IMR-90 (cell line): ENCODE measurements at regions not wholly inside any gene's neighbourhood (a gene's known extent, or its start where the extent isn't known, plus 50 kb on each side); places are given as distances from the start of the nearest gene placed in this dataset.

ENCODE experiments used
- CEBPB ChIP-seq: IDR thresholded peaks from 2 replicates; pipeline ENCODE4 v1.6.1; 2012; ENCODE audit warnings: low read depth, low read length, improper control_type of control experiment
- CTCF ChIP-seq: conservative IDR thresholded peaks from 2 replicates; pipeline ENCODE4 v1.5.1; 2012; ENCODE audit warnings: mild to moderate bottlenecking, low read depth, low read length, improper control_type of control experiment
- FOS ChIP-seq: fragments of 150-350 bp; IDR thresholded peaks from 2 replicates; pipeline ENCODE4 v1.6.1; 2016; ENCODE audit warnings: low read depth, low read length
- MAZ ChIP-seq: IDR thresholded peaks from 2 replicates; pipeline ENCODE4 v1.6.1; 2012; ENCODE audit warnings: low read depth, mild to moderate bottlenecking, low read length, improper control_type of control experiment, moderate library complexity, borderline replicate concordance
- MXI1 ChIP-seq: IDR thresholded peaks from 2 replicates; pipeline ENCODE4 v1.6.1; 2012; ENCODE audit warnings: low read depth, mild to moderate bottlenecking, low read length, moderate library complexity, borderline replicate concordance
- NFE2L2 ChIP-seq: fragments of 150-350 bp; IDR thresholded peaks from 2 replicates; pipeline ENCODE4 v1.6.1; 2016; ENCODE audit warnings: low read depth, mild to moderate bottlenecking, low read length
- POLR2A ChIP-seq: IDR thresholded peaks from 2 replicates; pipeline ENCODE4 v1.6.1; 2012; ENCODE audit warnings: mild to moderate bottlenecking, low read depth, low read length
- RAD21 ChIP-seq: IDR thresholded peaks from 2 replicates; pipeline ENCODE4 v1.6.1; 2012; ENCODE audit warnings: low read length, improper control_type of control experiment
- RCOR1 ChIP-seq: IDR thresholded peaks from 2 replicates; pipeline ENCODE4 v1.6.1; 2012; ENCODE audit warnings: mild to moderate bottlenecking, low read length, improper control_type of control experiment; ENCODE audit not compliant: insufficient replicate concordance
- RFX5 ChIP-seq: IDR thresholded peaks from 2 replicates; pipeline ENCODE4 v1.8.0; 2012; ENCODE audit warnings: low read depth, mild to moderate bottlenecking, low read length, moderate library complexity
- TF ChIP-seq, protein P1 (sequence below): fragments of 150-350 bp; IDR thresholded peaks from 2 replicates; pipeline ENCODE4 v1.6.1; 2017; ENCODE audit warnings: mild to moderate bottlenecking, antibody characterized with exemption, low read length, low read depth

- no peak for TF ChIP-seq CTCF
- no peak for TF ChIP-seq POLR2A
- TF ChIP-seq FOS, result no peak
- TF ChIP-seq RAD21, result no peak
- TF ChIP-seq RCOR1, result no peak
- TF ChIP-seq MAZ, result no peak
- no peak for TF ChIP-seq NFE2L2
- no peak for TF ChIP-seq RFX5
- TF ChIP-seq, protein P1, sequence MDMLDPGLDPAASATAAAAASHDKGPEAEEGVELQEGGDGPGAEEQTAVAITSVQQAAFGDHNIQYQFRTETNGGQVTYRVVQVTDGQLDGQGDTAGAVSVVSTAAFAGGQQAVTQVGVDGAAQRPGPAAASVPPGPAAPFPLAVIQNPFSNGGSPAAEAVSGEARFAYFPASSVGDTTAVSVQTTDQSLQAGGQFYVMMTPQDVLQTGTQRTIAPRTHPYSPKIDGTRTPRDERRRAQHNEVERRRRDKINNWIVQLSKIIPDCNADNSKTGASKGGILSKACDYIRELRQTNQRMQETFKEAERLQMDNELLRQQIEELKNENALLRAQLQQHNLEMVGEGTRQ, result no peak
- no peak for TF ChIP-seq MXI1
- no peak for TF ChIP-seq CEBPB
These were observed 241.3 kb upstream of the PLXNA2 start for GRCh38 chr1:208485512-208485911.
